ENCODE measurements at regions not wholly inside any gene's neighbourhood (a gene's known extent, or its start where the extent isn't known, plus 50 kb on each side); places are given as distances from the start of the nearest gene placed in this dataset.

DNA sequence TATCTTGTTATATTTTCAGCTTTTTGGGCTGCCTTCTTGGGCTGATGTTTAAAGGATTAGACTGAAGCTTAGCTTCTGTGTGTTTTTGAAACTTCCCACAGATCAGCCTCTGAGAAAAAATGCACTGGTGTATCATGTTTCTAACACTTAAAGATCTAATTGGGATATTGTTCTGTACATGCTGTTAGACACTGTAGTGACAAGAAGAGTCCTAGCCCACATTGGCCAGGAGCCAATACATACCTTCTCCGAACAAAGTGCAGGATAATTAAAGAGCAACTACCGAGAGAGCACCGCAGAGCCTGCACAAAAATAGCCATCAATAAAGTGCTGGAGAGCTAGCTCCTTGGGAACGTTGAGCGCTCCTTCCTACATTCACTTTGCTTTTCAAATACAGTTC is 289.4 kb upstream of the SP8 start:
- Mint-ChIP-seq H3K27ac (peak overlapping the region; percentile 17), H3K4me1 (peaks cover 46% of the 10 kb centered on the region), H3K9me3 (no peaks in the 10 kb centered on the region), H3K4me3 (peak overlapping the region; percentile 24), H3K36me3 (ENCODE audit: low read depth) (no peaks in the 10 kb centered on the region), H3K27me3 (ENCODE audit: low read depth, poor library complexity) (peaks cover 6% of the 10 kb centered on the region)
- TF ChIP-seq CTCF (IDR thresholded peaks at IDR 0.05) = no peak
- DNase-seq = no peak

DNA sequence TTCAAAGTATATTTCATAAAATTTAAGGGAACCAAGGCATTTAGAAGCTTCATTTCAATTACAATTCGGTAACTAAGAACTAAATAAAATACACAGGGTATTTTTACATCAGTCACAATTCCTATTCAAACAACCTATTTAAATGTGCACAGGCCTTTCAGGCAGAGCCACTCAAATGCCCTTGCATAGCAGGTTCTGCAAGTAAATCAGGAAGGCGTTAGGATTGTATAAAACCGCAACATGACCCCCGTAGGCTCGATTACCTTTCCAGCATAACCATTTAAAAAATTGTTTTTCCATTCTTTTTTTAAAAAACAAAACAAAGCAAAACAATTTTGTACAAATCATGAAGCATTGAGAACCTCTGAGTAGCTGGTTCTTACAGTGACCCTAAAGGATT is 289.9 kb upstream of the SP8 start:
- Mint-ChIP-seq H3K27me3 (ENCODE audit: low read depth, poor library complexity) (peaks cover 6% of the 10 kb centered on the region), H3K4me3 (no peak overlapping the region), H3K9me3 (no peaks in the 10 kb centered on the region), H3K36me3 (ENCODE audit: low read depth) (no peaks in the 10 kb centered on the region), H3K27ac (no peak overlapping the region), H3K4me1 (peaks cover 40% of the 10 kb centered on the region)
- no peak for DNase-seq
- TF ChIP-seq CTCF (IDR thresholded peaks at IDR 0.05) = no peak

DNA sequence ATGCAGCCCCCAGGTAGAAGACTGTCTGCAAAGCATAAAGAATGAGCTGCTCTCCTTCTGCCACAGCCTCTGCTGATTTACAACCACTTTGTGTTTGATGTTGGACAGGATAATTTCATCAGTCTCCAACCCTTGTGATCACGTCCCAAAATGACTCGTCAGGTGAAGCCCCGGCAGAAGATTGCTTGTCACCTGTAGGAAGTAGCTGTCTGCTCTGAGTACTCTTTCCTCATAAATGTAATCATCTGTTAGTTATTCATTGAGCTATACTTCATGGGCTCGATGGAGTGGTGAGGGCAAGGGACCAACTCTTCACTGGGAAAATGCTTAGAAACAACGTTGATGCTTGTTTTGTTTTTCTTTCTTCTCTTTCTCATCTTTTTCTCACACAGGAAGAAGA is 290.9 kb upstream of the SP8 start:
- no peak for TF ChIP-seq CTCF (IDR thresholded peaks at IDR 0.05)
- peaks cover 6% of the 10 kb centered on the region for H3K27me3 Mint-ChIP-seq (ENCODE audit: low read depth, poor library complexity)
- no peaks in the 10 kb centered on the region for H3K9me3 Mint-ChIP-seq
- no peak overlapping the region for H3K27ac Mint-ChIP-seq
- peaks cover 32% of the 10 kb centered on the region for H3K4me1 Mint-ChIP-seq
- no peaks in the 10 kb centered on the region for H3K36me3 Mint-ChIP-seq (ENCODE audit: low read depth)
- no peak for DNase-seq
- no peak overlapping the region for H3K4me3 Mint-ChIP-seq

- no peak for DNase-seq
- TF ChIP-seq CTCF (IDR thresholded peaks at IDR 0.05) = no peak
- no peaks in the 10 kb centered on the region for H3K4me1 Mint-ChIP-seq
- H3K27ac Mint-ChIP-seq = no peak overlapping the region
- H3K4me3 Mint-ChIP-seq = no peak overlapping the region
- H3K9me3 Mint-ChIP-seq = no peaks in the 10 kb centered on the region
- H3K27me3 Mint-ChIP-seq (ENCODE audit: low read depth, poor library complexity) = peaks cover 6% of the 10 kb centered on the region
- H3K36me3 Mint-ChIP-seq (ENCODE audit: low read depth) = no peaks in the 10 kb centered on the region
These were observed 297.6 kb upstream of the SP8 start for GRCh38 chr7:21084286-21084685.

- Mint-ChIP-seq H3K27me3 (ENCODE audit: low read depth, poor library complexity) (no peaks in the 10 kb centered on the region), H3K4me1 (no peaks in the 10 kb centered on the region), H3K9me3 (no peaks in the 10 kb centered on the region), H3K4me3 (no peak overlapping the region), H3K27ac (no peak overlapping the region), H3K36me3 (ENCODE audit: low read depth) (no peaks in the 10 kb centered on the region)
- DNase-seq = no peak
- TF ChIP-seq CTCF (IDR thresholded peaks at IDR 0.05) = no peak
These were observed 300.0 kb upstream of the SP8 start for GRCh38 chr7:21086688-21087087.

DNA sequence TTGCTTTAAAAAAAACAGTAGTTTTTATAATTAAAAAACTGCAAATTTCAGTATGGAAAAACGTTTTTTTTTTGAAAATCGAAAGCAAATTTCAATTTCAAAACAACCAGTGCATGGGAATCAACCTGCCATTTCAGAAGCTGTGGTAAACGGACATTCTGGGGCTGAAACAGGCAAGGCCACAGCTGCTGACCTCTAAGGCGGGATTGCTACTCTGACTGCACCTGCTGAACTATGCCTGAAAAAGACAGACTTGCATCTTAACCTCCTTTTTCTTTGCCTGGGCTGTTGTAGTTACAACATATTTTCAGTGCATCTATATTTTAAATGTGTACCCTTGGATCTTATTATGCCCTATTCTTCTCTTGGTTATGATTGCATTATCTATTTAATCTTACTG is 303.0 kb upstream of the SP8 start:
- TF ChIP-seq CTCF (IDR thresholded peaks at IDR 0.05) = no peak
- Mint-ChIP-seq H3K27me3 (ENCODE audit: low read depth, poor library complexity) (no peaks in the 10 kb centered on the region), H3K27ac (no peak overlapping the region), H3K9me3 (no peaks in the 10 kb centered on the region), H3K36me3 (ENCODE audit: low read depth) (no peaks in the 10 kb centered on the region), H3K4me1 (no peaks in the 10 kb centered on the region), H3K4me3 (no peak overlapping the region)
- DNase-seq = no peak
